GM21528 (cell line): ENCODE measurements at regions not wholly inside any gene's neighbourhood (a gene's known extent, or its start where the extent isn't known, plus 50 kb on each side); places are given as distances from the start of the nearest gene placed in this dataset.

Experiments
- ATAC-seq: cut with Tn5 transposase; IDR thresholded peaks from one replicate; pipeline ENCODE4 v1.9.1; 2021; ENCODE audit warnings: mild to moderate bottlenecking, moderate library complexity; ENCODE audit not compliant: unreplicated experiment, low FRiP score

DNA sequence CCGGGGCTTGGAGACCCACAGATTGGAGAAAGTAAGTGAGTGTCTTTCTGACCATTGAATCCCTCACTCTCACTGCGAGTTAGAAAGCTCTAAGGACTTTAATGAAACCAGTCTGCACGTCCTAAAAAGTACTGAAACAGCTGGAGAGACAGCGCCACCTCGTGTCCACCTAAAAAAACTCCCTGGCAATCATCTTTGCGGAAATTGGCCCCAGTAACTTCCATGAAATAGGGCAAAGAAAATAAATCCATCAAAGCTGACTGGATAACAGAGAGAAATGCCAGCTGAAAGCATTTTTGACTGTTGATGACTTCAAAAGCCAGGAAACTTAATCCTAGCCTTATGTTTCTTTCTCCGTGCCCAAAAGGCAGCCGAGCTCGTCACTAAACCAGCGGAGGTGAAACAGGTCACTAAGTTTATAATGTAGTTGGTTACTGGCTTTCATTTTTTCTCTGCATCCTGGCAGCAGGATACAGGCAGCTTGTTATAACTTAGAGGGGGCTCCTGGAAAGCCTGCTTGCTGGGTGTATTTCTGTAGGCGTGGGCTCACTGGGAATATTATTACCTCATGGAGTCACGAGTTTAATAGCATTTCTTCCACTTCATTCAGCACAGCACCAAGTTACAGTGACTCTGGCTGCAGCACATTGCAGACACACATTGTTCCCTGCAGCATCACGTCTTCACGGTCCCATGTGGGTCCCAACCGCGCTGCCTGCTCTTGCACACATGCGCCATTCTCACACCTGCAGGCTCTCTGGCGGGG, 266.5 kb downstream of the HRH4 start:
- peak; percentile 47 for ATAC-seq

DNA sequence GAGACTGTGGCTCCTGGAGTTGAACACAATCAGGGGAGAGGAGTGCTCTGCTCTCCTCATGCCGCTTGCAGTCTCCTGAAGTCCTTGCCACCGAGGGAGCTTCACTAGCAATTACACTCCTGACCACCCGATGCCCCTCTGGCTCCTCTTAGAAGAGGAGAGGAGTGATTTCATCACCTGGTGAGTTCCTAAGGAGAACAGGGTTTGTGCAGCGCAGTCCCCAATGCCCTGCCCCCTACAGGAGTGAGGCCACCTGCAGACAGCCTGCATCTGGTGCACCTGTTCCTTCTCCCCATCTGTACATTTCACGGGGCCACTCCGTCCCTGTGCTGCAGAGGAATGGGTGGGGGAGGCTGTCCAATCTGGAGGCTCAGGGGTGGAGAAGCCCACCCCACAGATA, 267.2 kb downstream of the HRH4 start:
- no peak for ATAC-seq

DNA sequence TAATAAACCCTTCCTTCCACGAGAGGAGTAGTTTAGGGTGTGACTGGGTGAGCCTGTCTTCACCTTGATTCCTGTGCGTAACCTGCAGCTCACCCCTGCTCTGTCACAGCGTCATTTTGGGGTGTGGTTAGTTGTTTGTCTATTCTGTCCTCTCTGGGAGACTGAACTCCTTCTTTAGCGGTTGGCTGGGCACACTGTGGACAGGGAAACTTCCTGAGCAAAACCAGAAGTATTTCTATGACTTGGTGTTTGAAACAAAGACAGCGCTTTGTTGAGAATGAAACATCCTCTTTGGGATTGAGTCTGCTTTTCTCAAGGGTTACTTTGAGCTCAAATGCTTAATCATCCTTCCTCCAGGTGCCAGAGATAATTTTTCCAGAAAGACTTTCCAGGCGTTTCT, 270.7 kb downstream of the HRH4 start:
- ATAC-seq: no peak

DNA sequence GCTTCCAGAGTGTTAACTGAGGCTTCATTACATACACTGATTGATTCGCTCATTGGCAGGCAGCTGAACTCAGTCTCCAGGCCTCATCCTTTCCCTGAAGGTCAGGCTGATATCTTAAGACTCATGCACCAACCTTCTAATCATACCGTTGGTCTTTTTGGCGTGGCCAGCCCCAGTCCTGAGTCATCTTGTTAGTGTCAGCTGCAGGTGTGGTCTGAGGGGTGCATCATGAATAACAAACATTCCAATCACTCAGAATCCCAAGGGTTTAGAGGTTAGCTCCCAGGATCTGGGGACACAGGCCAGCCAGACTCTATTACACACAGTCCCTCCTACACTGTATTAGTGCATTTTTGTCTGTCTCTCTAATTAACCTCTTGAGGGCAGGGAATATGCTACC, 271.5 kb downstream of the HRH4 start:
- ATAC-seq: no peak

DNA sequence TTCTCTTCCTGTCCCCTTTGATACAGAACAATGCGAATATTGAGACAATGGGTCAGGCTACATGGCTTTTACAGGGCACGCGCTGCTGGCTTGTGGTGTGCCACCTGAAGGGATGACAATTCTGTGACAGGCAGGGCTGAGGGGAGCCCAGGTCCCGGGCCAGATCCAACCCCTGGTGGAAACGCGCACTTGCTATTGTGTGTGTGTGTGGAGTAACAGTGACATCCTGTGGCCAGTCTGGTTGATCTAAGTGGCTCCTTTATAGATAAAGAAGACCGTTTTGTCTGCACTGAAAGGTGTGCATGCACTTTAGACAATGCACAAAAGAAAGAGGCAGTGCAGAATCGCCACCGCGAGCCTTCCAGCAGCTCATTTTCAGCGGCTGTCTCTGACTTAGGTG, 273.6 kb downstream of the HRH4 start:
- ATAC-seq: no peak

DNA sequence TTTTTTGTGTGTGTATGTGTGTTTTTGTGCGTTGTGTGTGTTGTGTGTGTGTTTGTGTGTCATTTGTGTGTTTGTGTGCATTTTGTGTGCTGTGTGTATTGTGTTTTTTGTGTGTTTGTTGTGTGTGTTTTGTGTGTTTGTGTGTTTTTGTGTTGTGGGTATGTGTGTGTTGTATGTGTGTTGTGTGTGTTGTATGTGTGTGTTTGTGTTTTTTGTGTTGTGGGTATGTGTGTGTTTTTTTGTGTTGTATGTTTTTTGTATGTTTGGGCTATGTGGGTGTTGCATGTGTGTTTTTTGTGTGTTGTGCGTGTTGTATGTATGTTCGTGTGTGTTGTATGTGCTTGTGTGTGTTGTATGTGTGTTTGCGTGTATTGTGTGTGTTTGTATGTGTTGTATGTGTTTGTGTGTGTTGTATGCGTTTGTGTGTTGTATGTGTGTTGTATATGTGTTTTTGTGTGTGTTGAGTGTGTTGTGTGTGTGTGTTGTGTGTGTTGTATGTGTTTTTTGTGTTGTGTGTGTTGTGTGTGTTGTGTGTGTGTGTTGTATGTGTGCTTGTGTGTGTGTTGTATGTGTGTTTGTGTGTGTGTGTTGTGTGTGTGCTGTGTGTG, 275.3 kb downstream of the HRH4 start:
- no peak for ATAC-seq

DNA sequence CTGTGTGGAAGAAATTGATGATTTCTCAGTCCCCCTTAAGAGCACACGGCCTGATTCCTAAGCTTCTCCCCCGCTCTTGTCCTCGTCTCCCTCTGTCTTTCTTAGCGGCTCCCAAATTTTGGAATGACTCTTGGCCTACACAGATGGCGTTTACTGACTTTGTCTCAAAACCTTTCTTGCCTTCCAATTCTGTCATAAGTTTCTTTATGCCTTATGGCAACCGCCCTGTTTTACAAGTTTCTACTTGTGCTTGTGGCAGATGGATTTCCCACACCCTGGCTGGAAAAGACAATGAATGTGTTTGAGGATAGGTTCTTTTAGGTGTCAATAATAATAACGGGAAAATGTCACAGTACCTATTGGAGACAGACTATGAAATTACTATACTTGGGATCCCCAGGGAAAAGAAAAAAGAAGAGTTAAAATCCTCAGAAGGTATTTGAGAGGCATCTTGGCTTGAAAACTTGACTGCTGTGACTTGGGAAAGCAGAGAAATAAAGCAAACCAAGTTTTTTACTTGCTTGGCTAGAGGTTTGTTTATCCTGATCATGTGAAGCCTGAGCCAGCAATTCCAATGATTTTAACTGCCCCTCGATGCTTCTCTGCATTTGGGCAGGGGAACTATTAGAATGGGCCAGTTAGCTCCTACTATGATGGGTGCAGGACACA, 276.4 kb downstream of the HRH4 start:
- no peak for ATAC-seq

DNA sequence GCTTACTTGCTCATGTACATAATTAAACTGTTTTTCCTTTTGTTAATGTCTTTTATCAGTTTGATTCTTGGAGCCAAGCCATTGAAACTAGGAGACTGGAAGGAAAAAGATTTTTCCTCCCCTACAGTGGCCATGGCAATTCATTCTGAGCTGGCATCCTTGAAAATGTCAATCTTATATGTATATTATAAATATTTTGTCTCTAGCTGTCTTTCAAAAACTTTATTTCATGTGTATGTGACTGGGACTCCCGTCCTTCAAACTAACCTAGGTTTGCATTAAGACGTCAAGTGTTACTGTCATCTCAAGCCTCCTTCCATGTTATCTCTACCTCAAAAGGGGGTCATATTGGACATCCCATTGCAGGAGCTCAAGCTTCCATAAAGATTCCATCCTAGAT, 280.4 kb downstream of the HRH4 start:
- ATAC-seq: no peak

DNA sequence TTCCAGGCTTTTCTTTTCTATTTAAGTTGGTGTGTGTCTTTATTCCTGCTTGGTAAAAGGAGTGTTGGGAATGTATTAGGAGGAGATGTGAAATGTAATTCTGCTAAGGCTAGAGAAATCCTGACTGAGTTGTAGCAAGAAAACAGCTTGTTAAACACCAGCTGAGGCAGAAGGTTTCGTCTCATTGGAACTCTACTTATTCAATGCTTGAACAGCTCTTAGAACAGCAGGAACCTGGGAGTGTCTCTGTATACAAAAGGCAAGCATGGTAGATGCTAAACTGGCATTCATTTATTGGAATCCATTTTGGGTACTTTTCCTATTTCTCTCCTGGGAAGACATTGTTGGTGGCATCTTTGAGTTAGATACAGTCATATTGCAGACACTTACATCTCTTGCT, 280.9 kb downstream of the HRH4 start:
- ATAC-seq: no peak

DNA sequence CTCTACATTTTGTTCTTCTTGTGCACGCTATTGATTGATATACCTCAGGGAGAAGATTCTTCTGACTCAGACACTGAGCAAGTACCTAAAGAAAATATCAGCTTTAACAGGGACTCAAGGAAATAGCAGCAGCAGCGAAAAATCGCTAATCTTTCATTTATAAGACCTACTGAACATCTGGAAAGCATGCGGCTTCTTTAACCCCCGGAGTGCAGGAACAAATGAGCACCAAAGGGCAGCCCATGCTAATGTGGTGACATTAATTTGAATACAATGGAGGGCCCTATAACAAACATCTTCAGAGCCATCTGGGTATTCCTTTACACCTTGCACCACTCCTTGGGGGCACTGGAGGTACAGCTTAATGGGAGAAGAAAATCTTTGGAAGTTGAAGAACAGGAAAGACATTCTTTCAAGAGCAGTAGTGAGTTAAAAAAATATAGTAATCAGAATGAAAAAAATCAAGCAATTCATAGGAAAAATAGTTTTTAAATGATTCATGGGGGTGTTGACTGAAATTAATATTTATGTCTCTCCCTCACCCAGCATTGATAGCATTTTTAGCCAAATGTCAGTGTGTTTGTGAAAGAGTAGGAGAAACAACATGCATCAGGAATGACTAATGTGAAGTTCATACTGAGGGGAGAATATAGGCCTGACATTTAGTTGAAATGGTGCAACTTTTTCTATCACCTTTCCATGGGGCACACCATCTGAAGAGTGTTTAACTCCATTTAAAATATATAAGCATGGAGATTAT, 281.7 kb downstream of the HRH4 start:
- ATAC-seq: no peak

DNA sequence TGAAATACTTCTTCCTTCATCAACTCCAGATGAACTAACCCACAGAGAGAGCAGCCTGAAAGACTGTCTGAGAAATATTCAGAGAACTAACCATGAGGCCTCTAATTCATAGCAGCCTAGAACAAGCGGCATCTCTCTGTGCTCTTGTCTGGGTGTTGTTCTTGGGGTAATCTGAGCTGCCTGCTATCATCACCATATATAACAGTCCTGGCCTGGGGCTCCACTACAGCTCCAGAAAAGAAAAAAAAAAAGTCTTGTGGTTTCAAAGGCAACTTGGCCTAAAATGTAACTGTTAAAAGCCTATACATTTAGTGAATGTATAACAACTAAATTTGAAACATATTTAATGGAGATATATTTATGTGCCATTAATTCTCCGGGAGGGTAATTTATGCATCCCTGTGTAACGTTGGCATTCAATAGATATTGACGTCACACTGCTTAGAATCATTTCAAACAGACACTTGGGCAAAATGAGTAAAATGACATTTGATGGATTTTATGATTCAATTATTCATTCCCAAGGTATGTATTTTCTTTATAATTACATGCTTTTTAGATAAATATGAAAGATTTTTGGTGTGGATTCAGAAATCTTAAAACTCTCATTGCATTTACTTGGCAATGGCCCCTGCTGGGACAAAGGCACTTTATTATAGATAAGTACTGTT, 294.3 kb downstream of the HRH4 start:
- no peak for ATAC-seq

DNA sequence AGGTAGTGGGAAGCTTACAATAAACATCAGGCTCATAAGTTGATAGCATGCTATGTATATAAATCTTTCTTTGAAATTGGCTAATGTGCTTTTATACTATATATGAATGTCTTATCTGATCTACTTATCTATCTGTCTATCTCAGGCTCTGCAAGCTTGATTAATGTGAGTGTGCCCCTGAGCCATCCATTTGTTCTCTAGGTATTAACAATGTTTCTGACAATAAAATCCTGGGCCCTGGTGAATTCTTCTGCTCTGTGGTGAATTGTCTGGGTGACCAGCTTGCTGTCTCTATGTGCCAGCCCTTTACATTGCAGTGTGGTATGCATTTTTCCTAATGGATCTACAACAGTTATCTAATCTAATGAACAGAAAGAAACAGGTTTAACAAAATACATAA, 295.9 kb downstream of the HRH4 start:
- no peak for ATAC-seq

DNA sequence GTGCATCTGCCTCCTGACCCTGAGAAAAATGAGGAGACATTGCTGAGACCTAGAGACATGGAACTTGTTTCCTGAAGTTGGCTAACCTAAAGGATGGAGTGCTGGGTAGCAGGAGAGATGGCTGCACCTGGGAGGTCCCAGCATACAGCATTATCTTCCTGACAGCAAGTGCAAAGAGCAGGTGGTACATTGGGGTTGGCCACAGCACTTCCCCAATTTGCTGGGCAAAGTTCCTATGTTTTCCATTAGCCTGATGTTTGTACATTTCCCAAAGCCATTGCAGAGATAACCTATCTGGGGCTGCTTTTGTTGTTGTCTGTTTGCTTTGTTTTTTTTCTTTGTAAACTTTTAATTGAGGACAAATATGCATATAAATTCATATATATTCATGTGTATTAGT, 296.7 kb downstream of the HRH4 start:
- no peak for ATAC-seq

DNA sequence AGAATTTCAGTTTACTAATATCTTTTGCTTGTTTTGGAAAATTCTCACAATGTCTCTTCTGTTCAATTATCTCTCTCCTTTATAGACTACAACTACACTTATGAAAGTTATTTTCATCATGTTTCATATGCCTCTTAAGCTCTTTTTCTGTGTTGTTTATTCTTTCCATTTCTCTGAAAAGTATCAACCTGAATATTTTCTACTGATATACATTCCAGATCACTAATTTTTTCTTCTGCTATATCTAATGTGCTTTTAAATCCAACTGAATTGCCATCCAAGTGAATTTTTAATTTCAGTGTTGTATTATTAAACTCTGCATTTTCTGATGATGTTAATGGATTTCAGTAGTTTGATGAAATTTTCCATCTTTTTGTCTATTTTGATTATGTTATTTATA, 301.3 kb downstream of the HRH4 start:
- ATAC-seq: no peak

DNA sequence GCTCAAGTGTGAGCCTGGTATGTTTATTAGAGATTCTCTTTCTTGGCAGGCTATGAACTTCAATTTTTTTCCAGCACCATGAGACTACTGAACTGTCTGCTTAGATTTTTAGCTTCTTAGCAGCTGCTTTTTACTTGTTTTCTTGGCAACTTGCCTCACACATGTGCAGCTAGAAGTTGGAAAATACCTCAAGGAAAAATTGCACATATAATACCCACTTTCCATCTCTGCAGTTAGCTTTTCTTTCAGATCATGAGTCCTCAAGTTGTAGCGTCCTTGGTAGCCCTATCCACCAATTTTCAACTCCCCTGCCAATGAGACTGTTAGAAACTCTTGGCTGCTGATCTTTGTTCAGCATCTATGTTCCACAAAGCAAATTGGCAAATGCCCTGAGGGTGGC, 302.1 kb downstream of the HRH4 start:
- ATAC-seq: no peak

DNA sequence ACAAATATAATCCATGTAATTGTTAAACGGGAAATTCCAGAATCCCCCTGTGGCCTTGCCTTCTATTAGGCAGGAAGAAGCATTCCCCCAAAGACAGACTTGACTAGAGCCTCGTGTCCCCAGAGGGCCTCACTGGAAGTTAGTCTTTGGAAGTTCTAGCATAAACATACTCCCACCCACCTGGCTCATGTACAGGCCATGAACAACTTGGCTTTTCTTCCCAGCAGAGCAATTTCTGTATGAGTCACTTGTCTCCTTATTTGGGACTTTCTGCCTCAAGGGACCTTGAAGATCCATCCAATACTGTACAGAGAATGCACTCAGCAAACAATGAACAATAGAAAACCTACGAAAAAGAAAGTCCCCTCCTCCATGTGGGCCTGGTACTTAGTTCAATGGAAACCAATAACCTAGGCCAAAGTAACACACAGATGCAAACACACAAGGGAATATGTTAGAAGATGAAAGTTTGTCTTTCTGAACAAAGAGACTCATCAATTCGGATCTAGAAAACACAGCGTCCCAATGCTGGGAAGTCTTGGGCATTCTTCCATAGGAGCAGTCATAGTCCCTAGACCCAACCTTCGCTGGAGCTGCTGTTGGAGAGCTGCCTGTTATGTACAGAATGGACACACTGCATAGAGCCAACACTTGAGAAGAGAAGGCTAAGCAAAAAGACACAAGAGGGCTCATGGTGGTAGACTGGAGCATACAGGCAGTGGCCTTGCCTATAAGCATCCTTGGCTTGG, 303.5 kb downstream of the HRH4 start:
- ATAC-seq: no peak

DNA sequence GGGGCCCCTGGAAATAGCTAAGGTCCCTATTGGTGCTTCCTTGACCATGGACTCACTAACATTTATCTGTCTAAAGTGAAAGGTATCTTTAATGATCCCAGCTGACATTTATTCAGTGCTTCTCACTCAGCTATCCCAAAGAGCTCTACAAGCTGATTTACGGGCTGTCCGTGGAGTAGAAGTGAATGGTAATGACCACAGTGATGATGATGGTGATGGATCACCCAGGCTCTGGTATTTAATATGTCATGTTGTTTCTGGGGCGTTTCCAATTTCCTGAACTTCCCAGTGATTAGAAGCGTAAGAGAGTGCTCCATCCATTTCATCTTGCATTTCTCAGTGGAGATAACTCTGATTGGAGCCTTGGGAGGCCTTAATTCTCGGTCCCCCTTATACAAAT, 304.3 kb downstream of the HRH4 start:
- no peak for ATAC-seq

DNA sequence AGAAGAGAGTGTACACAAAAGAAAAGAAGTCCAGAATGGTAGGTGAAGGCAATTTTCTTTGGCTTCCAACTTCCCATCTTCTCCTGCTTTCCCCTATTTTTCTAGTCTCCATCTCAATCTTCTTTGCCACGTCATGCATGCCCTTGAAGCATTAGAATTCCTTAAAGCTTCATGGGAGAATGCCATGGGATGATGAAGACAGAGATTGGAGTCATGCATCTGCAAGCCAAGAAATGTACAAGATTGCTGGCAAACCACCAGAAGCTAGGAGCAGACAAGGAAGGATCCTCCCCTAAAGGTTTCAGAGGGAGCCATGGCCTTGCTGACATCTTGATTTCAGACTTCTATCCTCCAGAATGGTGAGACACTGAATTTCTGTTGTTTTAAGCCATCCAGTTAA, 305.9 kb downstream of the HRH4 start:
- no peak for ATAC-seq

DNA sequence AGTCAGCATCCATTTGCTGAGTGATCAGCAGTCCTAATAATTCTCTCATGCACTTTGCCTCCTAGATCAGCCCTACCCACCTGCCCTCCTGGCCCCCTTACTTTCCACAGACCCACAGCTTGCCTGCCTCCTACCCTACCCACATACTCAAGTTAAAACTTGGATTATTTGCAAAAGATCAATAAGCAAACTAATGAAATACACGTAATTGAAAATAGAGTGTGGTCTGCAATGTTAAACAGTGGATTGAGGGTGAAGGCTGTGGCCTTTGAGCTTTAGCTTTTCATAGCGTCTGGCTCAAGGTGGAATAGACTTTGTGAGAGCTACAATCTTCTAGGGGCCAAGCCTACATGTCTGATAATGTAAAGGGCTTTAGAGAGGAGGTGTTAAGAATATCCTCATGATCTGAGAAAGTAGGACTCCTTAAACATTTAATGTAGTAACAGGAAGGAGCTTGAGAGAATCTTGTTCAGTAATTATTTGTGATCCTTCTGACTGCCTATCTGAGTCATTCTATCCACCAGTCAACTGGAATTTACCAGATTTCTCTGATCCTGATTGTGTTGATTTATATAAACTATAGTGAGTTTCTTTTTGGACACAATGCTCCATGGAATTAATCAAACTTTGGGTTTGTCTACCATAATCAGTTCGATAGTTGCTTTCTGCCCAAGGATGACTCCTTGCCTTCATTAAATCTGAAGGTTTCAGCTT, 310.0 kb downstream of the HRH4 start:
- ATAC-seq: no peak
